ENCODE measurements at regions not wholly inside any gene's neighbourhood (a gene's known extent, or its start where the extent isn't known, plus 50 kb on each side); places are given as distances from the start of the nearest gene placed in this dataset.
"Not testable (repeated sequence)": the region's sequence is repeated elsewhere in the genome, so short reads cannot be mapped to it uniquely, and the experiment has no call there.

DNA sequence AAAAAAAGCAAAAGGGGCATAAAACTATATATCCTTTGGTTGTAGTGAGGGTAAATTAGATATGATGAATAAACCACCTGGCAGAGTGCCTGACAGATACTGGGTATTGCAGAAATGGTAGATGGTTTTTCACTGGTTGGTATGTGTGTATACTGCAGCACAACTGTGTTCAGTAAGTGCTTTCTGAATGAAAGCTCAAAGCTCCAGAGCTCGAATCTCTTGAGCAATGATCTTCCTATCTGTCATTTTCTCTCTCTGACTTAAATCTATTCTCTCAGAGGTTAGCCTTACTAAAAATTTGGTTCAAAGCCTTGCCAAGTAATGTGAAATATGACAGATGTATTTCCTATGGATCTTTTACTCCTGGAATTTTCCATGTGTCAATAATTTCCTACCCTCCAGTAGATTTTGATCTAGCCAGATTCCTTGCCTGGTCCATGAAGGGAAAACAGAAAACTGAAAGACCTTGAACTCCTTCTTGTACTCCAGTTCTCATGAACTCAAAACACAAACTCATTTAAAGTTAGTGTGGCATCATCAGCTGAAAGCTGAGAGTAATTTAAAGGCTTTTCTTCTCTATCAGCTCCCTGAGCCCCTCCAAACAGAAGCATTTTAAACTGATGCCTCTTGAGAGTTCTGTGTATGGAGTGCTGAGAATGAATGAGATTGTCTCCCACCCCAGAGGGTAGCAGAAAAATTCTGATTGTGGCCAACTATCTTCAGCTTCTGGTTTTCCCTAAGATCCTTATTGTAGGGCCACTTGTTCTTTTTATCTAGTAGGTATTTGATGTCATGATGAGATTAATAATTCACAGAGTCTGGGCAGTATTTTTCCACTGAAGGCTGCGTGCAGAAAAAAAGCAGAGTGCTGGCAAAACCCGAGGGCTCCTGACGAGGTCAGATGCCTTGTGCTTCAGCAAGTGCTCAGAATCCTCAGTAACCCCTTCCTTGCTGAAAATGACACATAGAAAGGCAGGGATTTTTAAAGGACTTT lies 363.4 kb upstream of the BOD1L1 start:
- intact Hi-C loops (cut with micrococcal nuclease), result no loop called here
- no peaks in the 10 kb centered on the region for H3K9me3 Mint-ChIP-seq
- no peaks in the 10 kb centered on the region for H3K4me1 Mint-ChIP-seq (ENCODE audit: low read depth)
- peaks cover 2% of the 10 kb centered on the region for H3K27me3 Mint-ChIP-seq (ENCODE audit: low read depth)
- H3K27ac Mint-ChIP-seq, result no peak overlapping the region
- no peak overlapping the region for H3K4me3 Mint-ChIP-seq
- DNase-seq, result no peak
- CTCF ChIA-PET, result no interaction called here
- no peaks in the 10 kb centered on the region for H3K36me3 Mint-ChIP-seq (ENCODE audit: low read depth)

DNA sequence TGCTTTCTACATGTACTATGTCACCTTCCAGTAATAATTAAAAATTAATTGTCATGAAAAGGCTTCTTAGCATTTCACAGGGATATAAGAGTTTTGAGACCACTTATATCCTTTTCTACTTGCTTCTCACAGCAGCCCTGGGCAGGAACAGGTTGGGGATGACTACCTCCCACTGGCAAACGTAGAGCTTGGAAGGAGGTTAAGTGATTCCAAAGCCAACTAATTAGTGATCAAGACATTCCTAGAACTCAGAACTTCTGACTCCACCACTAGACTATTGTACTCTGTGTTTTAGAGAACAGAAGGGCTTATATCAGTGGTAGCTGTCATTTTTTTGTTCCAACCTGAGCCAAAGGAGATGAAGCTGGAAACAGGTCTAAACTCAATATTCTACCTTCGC lies 364.5 kb upstream of the BOD1L1 start:
- H3K36me3 Mint-ChIP-seq (ENCODE audit: low read depth), result no peaks in the 10 kb centered on the region
- no peaks in the 10 kb centered on the region for H3K4me1 Mint-ChIP-seq (ENCODE audit: low read depth)
- no peaks in the 10 kb centered on the region for H3K9me3 Mint-ChIP-seq
- no peak for DNase-seq
- no peak overlapping the region for H3K4me3 Mint-ChIP-seq
- peaks cover 2% of the 10 kb centered on the region for H3K27me3 Mint-ChIP-seq (ENCODE audit: low read depth)
- intact Hi-C loops (cut with micrococcal nuclease), result no loop called here
- CTCF ChIA-PET, result interaction anchor here (0.5 kb wide), 1 partner anchor 335 kb away, joined by 3 read pairs; no protein-coding TSS in a partner anchor
- H3K27ac Mint-ChIP-seq, result no peak overlapping the region

DNA sequence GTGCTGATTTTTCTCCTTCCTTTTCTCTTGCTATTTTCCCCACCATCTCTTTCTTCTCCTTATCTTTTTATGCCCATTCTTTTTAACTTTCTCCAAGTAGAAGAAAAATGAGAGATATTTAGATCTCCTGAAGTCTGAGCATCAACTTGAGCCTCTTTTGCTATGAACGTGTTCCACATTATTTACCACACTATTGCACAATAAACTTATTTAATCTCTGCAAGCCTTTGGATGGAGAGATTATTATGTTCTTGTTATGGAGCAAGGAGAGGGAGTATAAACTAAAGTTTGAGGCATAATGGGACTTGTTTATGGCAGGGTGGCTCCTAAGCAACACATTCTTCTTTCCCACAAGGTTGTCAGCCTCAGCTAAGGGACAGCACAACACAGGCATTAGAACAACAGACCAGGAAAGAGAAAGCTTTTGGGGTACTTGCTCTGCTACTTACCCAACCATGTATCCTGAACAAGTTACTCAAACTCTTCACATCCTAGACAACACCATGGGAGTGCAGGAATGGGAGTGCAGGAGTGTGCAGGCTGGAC lies 365.5 kb upstream of the BOD1L1 start:
- no peaks in the 10 kb centered on the region for H3K9me3 Mint-ChIP-seq
- H3K4me3 Mint-ChIP-seq, result no peak overlapping the region
- no peak overlapping the region for H3K27ac Mint-ChIP-seq
- H3K36me3 Mint-ChIP-seq (ENCODE audit: low read depth), result no peaks in the 10 kb centered on the region
- no peaks in the 10 kb centered on the region for H3K4me1 Mint-ChIP-seq (ENCODE audit: low read depth)
- no peak for DNase-seq
- peaks cover 4% of the 10 kb centered on the region for H3K27me3 Mint-ChIP-seq (ENCODE audit: low read depth)
- CTCF ChIA-PET, result no interaction called here
- intact Hi-C loops (cut with micrococcal nuclease), result no loop called here

DNA sequence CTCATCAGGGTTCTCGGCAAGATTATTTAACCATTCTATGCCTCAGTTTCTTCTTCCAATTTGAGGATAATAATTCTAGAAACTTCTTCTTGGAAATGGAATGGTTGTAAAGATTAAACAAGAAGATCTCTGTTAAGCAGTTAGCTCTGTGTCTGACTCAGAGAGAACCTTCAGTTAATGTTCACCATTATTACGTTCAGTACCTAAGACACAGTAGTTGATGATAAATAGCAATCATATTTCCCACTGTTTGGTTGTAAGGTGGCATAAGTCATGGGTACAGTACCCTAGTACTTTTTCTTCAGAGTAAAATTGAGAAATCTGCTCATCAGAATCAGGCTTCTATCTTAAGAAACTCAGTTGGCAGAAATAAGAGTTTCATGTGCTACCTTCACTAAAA lies 366.5 kb upstream of the BOD1L1 start:
- Mint-ChIP-seq H3K4me3 (no peak overlapping the region), H3K4me1 (ENCODE audit: low read depth) (no peaks in the 10 kb centered on the region), H3K27ac (no peak overlapping the region), H3K36me3 (ENCODE audit: low read depth) (no peaks in the 10 kb centered on the region), H3K27me3 (ENCODE audit: low read depth) (peaks cover 2% of the 10 kb centered on the region), H3K9me3 (no peaks in the 10 kb centered on the region)
- CTCF ChIA-PET, result no interaction called here
- DNase-seq, result no peak
- intact Hi-C loops (cut with micrococcal nuclease), result no loop called here

DNA sequence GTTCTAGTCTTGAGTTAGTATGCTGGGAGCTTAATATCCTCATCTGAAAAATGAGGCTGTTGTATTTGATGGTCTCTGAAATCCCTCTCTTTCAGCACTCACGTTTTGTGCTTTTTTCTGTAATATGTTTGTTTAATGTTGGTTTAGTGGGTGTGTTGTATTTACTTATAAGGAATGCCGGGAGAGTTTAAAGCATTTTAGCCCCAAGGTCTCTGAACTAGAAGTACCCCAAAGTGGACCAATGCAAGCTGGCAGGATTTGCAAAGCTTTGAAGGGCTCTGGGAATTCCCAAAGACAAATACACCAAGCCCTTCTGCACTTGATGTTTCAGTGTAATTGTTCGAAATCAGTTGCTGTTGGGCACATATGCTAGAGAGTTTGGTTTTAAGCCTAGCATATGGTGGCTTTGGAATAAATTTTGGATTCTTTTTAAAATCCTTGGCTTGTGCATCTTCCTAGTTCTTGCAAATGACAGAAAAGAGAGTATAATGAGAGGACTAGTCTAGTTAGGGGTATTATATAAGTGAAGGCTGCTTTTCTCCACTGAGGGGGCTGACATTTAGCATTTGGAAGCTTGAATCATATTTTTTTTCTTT lies 371.4 kb upstream of the BOD1L1 start:
- no peak overlapping the region for H3K27ac Mint-ChIP-seq
- intact Hi-C loops (cut with micrococcal nuclease), result no loop called here
- no peak for DNase-seq
- peaks cover 23% of the 10 kb centered on the region for H3K9me3 Mint-ChIP-seq
- H3K36me3 Mint-ChIP-seq (ENCODE audit: low read depth), result peaks cover 1% of the 10 kb centered on the region
- peaks cover 2% of the 10 kb centered on the region for H3K27me3 Mint-ChIP-seq (ENCODE audit: low read depth)
- CTCF ChIA-PET, result no interaction called here
- no peaks in the 10 kb centered on the region for H3K4me1 Mint-ChIP-seq (ENCODE audit: low read depth)
- H3K4me3 Mint-ChIP-seq, result no peak overlapping the region

DNA sequence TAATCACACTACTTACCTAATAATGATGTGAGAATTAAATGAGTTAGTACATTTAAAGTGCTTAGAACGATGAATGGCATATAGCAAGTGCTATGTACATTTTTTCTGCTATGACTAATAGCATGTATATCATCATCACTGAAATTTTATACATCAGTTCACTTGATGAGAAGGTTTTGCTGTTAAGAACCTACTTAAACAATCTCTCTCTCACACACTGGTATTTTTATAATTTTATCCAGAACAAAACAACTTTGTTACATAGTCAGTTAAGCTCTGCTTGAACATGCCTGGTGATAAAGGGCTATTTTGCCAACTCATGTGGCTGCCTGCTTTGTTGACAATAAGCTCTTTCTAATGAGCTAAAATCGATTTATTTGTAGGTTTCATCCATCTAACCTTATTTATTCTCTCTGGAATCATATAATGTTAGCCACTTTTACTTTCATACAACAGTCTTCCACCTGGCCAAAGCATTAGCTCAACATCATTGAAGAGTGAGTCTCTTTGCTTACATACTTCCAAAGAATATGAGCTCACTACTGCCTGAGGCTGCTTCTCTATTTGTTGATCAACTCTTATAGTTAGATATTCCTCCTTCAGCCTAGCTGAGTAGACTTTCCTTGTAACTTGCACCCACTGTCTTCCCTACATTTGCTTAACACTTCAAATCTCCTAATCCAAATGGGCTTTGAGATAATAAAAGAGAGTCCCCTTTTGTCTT lies 372.7 kb upstream of the BOD1L1 start:
- Mint-ChIP-seq H3K27ac (no peak overlapping the region), H3K4me1 (ENCODE audit: low read depth) (no peaks in the 10 kb centered on the region), H3K27me3 (ENCODE audit: low read depth) (peaks cover 2% of the 10 kb centered on the region), H3K4me3 (no peak overlapping the region), H3K36me3 (ENCODE audit: low read depth) (peaks cover 1% of the 10 kb centered on the region), H3K9me3 (peaks cover 23% of the 10 kb centered on the region)
- no peak for DNase-seq
- intact Hi-C loops (cut with micrococcal nuclease), result no loop called here
- CTCF ChIA-PET, result no interaction called here

DNA sequence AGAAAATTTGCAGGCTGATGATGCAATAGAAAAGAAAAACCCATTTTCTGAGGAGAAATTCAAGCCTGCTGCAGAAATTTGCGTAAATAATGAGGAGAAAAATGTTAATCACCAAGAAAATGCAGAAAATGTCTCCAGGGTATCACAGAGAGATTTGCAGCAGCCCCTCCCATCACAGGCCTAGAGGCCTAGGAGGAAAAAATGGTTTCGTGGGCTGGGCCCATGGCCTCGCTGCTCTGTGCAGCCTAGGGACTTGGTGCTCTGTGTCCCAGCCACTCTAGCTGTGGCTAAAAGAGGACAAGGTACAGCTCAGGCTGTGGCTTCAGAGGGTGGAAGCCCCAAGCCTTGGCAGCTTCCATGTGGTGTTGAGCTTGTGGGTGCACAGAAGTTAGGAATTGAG lies 374.8 kb upstream of the BOD1L1 start:
- intact Hi-C loops (cut with micrococcal nuclease); DNase-seq; H3K36me3 Mint-ChIP-seq (ENCODE audit: low read depth); H3K27ac Mint-ChIP-seq; CTCF ChIA-PET; H3K4me1 Mint-ChIP-seq (ENCODE audit: low read depth); H3K4me3 Mint-ChIP-seq; H3K27me3 Mint-ChIP-seq (ENCODE audit: low read depth): not testable (repeated sequence)
- H3K9me3 Mint-ChIP-seq, result peaks cover 23% of the 10 kb centered on the region

DNA sequence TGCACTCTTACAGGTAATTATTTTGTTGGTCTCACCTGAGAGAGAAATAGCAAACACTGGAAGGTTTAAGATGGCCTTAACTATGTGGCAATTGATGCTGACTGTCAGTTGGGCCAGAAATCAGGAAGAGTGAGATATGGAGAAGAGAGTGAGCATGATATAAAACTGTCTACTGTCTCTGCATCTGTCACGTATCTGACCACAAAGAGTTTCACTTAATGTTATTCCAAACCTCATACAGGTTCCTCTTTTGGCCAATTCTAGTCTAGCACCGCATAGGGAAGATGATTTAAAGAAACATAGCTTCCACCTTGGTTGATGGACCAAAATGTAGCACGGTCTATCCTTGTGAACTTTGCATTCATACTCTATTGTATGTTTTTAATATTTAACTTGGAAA lies 381.0 kb upstream of the BOD1L1 start:
- Mint-ChIP-seq H3K27me3 (ENCODE audit: low read depth) (no peaks in the 10 kb centered on the region), H3K36me3 (ENCODE audit: low read depth) (no peaks in the 10 kb centered on the region), H3K27ac (no peak overlapping the region), H3K4me1 (ENCODE audit: low read depth) (no peaks in the 10 kb centered on the region), H3K9me3 (peaks cover 5% of the 10 kb centered on the region), H3K4me3 (no peak overlapping the region)
- CTCF ChIA-PET, result no interaction called here
- DNase-seq, result no peak
- intact Hi-C loops (cut with micrococcal nuclease), result no loop called here

DNA sequence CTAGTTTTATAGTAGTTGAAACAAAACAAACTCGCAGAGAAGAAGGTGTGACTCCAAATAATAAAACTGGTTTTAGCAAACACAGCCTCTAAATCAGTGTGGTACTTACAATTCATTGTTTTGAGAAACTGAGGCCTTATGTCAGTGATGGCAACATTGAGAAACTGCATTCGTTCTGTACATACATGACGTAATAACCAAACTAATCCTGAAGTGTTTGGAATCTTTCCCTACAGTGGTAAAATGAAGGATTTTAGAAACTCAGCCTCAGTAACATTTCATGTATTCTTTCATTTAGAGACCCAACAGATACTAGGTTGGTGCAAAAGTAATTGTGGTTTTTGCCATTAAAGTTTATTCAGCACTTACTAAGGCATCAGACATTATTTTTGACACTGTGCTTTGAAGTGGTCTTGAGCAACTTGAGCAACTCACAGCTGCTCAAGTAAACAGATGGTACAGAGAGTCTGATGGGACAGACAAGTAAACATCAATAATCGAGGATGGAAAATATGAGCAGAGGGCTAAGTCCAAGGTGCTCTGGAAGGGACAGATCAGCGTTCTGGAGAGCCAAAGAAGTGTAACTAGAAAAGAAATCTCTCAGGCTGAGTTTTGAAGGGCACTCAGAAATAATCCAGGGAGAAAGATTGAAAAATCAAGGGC lies 390.8 kb upstream of the BOD1L1 start:
- Mint-ChIP-seq H3K36me3 (ENCODE audit: low read depth) (no peaks in the 10 kb centered on the region), H3K9me3 (peaks cover 9% of the 10 kb centered on the region), H3K27ac (no peak overlapping the region), H3K4me3 (no peak overlapping the region), H3K4me1 (ENCODE audit: low read depth) (no peaks in the 10 kb centered on the region), H3K27me3 (ENCODE audit: low read depth) (peaks cover 3% of the 10 kb centered on the region)
- intact Hi-C loops (cut with micrococcal nuclease), result no loop called here
- no peak for DNase-seq
- CTCF ChIA-PET, result no interaction called here

DNA sequence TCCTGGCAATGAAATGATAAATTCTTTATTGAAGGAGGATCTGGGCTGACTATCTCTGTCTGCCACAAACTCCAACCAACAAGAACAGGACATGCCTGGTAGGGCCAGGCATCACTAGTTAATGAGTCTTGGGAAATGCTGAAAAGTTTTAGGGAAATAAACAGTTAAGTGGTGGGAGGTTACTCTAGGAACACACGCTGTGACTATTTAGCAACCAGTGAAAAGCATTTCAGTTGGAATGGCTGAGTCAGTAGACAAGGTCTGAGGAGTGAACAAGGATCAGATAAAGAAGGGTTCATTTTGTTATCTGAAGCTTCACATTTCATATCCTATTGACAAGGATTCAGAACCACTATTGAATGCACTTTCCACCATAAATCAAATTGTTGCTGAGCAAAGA lies 394.9 kb upstream of the BOD1L1 start:
- Mint-ChIP-seq H3K27me3 (ENCODE audit: low read depth) (peaks cover 3% of the 10 kb centered on the region), H3K4me3 (no peak overlapping the region), H3K4me1 (ENCODE audit: low read depth) (no peaks in the 10 kb centered on the region), H3K36me3 (ENCODE audit: low read depth) (no peaks in the 10 kb centered on the region), H3K9me3 (no peaks in the 10 kb centered on the region), H3K27ac (no peak overlapping the region)
- CTCF ChIA-PET, result no interaction called here
- DNase-seq, result no peak
- intact Hi-C loops (cut with micrococcal nuclease), result no loop called here

DNA sequence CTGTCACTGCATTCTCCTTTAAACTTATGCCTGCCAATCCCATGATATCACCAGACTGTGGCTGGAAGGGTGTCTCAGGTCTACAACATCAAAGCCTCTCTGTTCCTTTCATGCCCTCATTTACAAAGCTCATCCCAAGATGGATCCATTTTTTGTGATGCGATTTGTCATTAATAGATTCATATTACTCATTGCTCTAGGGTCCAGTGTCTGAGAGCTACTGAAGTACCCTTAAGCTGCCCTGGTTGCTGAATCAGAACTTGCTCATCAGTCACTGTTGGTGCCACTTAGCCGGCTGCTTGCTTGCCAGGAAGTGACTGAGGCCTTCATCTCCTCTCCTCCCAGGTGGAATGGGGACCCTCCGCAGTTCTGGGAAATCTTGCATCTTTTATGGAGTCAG lies 395.5 kb upstream of the BOD1L1 start:
- Mint-ChIP-seq H3K27ac (no peak overlapping the region), H3K4me3 (no peak overlapping the region), H3K36me3 (ENCODE audit: low read depth) (no peaks in the 10 kb centered on the region), H3K4me1 (ENCODE audit: low read depth) (no peaks in the 10 kb centered on the region), H3K27me3 (ENCODE audit: low read depth) (peaks cover 3% of the 10 kb centered on the region), H3K9me3 (no peaks in the 10 kb centered on the region)
- CTCF ChIA-PET, result no interaction called here
- intact Hi-C loops (cut with micrococcal nuclease), result no loop called here
- no peak for DNase-seq

DNA sequence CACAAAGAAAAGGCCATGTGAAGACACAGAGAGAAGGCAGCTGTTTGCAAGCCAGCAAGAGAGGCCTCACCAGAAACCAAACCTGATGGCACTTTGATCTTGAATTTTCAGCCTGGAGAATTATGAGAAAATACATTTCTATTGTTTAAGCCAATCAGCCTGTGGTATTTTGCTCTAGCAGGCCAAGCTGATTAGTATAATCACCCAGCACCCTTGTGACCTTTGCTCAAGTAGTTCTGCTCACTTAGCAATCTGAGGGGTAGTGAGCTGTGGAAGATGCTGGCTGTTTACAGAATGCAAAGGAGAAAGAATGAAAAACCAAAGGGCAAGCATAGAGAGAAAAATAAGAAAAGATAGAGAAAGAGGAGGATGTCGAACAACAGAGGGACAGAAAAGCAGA lies 396.4 kb upstream of the BOD1L1 start:
- DNase-seq, result no peak
- H3K4me3 Mint-ChIP-seq, result no peak overlapping the region

More for the DNA sequence above, 396.4 kb upstream of the BOD1L1 start:
- no peaks in the 10 kb centered on the region for H3K36me3 Mint-ChIP-seq (ENCODE audit: low read depth)
- no peaks in the 10 kb centered on the region for H3K4me1 Mint-ChIP-seq (ENCODE audit: low read depth)
- H3K27ac Mint-ChIP-seq, result no peak overlapping the region
- H3K9me3 Mint-ChIP-seq, result no peaks in the 10 kb centered on the region
- CTCF ChIA-PET, result no interaction called here
- intact Hi-C loops (cut with micrococcal nuclease), result no loop called here
- H3K27me3 Mint-ChIP-seq (ENCODE audit: low read depth), result peaks cover 5% of the 10 kb centered on the region
